ENCODE measurements at regions not wholly inside any gene's neighbourhood (a gene's known extent, or its start where the extent isn't known, plus 50 kb on each side); places are given as distances from the start of the nearest gene placed in this dataset.

DNA sequence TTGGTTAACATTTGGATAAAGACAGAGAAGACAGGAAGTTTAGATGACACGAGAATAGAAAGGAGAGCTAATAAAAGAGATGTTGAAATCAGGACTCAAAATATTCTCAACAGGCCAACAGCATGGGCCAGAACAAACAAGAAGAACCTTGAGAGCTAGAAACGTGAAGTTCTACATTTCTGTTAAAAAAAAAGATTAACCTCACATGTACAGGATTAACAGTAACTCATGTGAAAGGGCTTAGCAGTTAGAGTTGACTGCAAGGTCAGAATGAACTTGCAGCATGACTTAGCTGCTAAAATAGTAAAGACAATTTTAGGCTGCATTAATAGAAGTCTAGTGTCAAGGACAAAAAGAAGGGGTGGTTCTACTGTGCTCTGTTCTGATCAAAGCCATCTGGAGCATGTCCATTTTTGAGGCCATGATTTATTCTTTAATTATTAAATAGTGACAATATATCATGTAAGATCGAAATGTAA lies 331.1 kb upstream of the HSF2 start:
- TF ChIP-seq POLR2A (IDR thresholded peaks at IDR 0.05; ENCODE audit: low read depth): no peak
- TF ChIP-seq, protein P1, sequence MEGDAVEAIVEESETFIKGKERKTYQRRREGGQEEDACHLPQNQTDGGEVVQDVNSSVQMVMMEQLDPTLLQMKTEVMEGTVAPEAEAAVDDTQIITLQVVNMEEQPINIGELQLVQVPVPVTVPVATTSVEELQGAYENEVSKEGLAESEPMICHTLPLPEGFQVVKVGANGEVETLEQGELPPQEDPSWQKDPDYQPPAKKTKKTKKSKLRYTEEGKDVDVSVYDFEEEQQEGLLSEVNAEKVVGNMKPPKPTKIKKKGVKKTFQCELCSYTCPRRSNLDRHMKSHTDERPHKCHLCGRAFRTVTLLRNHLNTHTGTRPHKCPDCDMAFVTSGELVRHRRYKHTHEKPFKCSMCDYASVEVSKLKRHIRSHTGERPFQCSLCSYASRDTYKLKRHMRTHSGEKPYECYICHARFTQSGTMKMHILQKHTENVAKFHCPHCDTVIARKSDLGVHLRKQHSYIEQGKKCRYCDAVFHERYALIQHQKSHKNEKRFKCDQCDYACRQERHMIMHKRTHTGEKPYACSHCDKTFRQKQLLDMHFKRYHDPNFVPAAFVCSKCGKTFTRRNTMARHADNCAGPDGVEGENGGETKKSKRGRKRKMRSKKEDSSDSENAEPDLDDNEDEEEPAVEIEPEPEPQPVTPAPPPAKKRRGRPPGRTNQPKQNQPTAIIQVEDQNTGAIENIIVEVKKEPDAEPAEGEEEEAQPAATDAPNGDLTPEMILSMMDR (IDR thresholded peaks at IDR 0.05): no peak
